Fibroblast of skin of scalp (primary cell): ENCODE measurements at regions not wholly inside any gene's neighbourhood (a gene's known extent, or its start where the extent isn't known, plus 50 kb on each side); places are given as distances from the start of the nearest gene placed in this dataset.

Experiments used
- DNase-seq: peaks from one replicate; pipeline ENCODE4 v3.0.0-alpha.2; 2013

- no peak for DNase-seq
Observed at GRCh38 chr9:78808048-78808447, 511.1 kb downstream of the PSAT1 start.

- DNase-seq: peak; percentile 51
Observed at GRCh38 chr9:78811622-78812276, 514.8 kb downstream of the PSAT1 start.

- DNase-seq: no peak
Observed at GRCh38 chr9:78812665-78813064, 515.7 kb downstream of the PSAT1 start.

GRCh38 chr9:78813602-78814180 is 516.8 kb downstream of the PSAT1 start:
- DNase-seq: no peak

GRCh38 chr9:78821126-78821822 is 524.3 kb downstream of the PSAT1 start:
- peak; percentile 43 for DNase-seq

GRCh38 chr9:78826527-78826926 is 529.6 kb downstream of the PSAT1 start:
- DNase-seq: no peak

GRCh38 chr9:78828521-78828920 is 531.6 kb downstream of the PSAT1 start:
- no peak for DNase-seq

GRCh38 chr9:78830301-78830700 is 533.4 kb downstream of the PSAT1 start:
- DNase-seq: no peak

- DNase-seq: no peak
Observed at GRCh38 chr9:78831726-78832125, 534.8 kb downstream of the PSAT1 start.

GRCh38 chr9:78835928-78836450 is 539.1 kb downstream of the PSAT1 start:
- DNase-seq: no peak

GRCh38 chr9:78839252-78839651 is 542.3 kb downstream of the PSAT1 start:
- DNase-seq: no peak

- DNase-seq: no peak
Observed at GRCh38 chr9:78848061-78848460, 551.1 kb downstream of the PSAT1 start.

GRCh38 chr9:78856144-78856543 is 559.2 kb downstream of the PSAT1 start:
- no peak for DNase-seq

- no peak for DNase-seq
Observed at GRCh38 chr9:78856781-78857180, 559.9 kb downstream of the PSAT1 start.

GRCh38 chr9:78857373-78858225 is 560.7 kb downstream of the PSAT1 start:
- no peak for DNase-seq

GRCh38 chr9:78858266-78858665 is 561.3 kb downstream of the PSAT1 start:
- no peak for DNase-seq

GRCh38 chr9:78860801-78861475 is 564.0 kb downstream of the PSAT1 start:
- DNase-seq: no peak

GRCh38 chr9:78863531-78863930 is 566.6 kb downstream of the PSAT1 start:
- DNase-seq: no peak

- DNase-seq: no peak
Observed at GRCh38 chr9:78865737-78866136, 568.8 kb downstream of the PSAT1 start.

GRCh38 chr9:78866207-78867132 is 569.5 kb downstream of the PSAT1 start:
- peak; percentile 97 for DNase-seq

GRCh38 chr9:78871086-78871451 is 574.1 kb downstream of the PSAT1 start:
- DNase-seq: no peak
